KMS-11 (cell line): ENCODE measurements at regions not wholly inside any gene's neighbourhood (a gene's known extent, or its start where the extent isn't known, plus 50 kb on each side); places are given as distances from the start of the nearest gene placed in this dataset.

Source experiments
- H2AFZ ChIP-seq: fragments of 200-600 bp; sonication (generic); 2 replicates; pipeline ENCODE4 v1.6.1; 2016; ENCODE audit warnings: antibody characterized with exemption, mixed run types, low read depth
- H3K27ac ChIP-seq: fragments of 200-600 bp; sonication (generic); 2 replicates; pipeline ENCODE4 v1.6.1; 2016; ENCODE audit warnings: mild to moderate bottlenecking, mixed run types
- H3K27me3 ChIP-seq: fragments of 200-600 bp; sonication (generic); 2 replicates; pipeline ENCODE4 v1.6.1; 2017; ENCODE audit warnings: mild to moderate bottlenecking, low read depth, mixed run types, moderate library complexity; ENCODE audit not compliant: insufficient read depth
- H3K36me3 ChIP-seq: fragments of 200-600 bp; sonication (generic); 2 replicates; pipeline ENCODE4 v1.6.1; 2017; ENCODE audit warnings: mild to moderate bottlenecking, mixed run types; ENCODE audit not compliant: insufficient read depth
- H3K4me1 ChIP-seq: fragments of 200-600 bp; sonication (generic); 2 replicates; pipeline ENCODE4 v1.6.1; 2016; ENCODE audit warnings: mild to moderate bottlenecking, low read depth, mixed run types; ENCODE audit not compliant: poor library complexity, severe bottlenecking
- H3K4me2 ChIP-seq: fragments of 200-600 bp; sonication (generic); 2 replicates; pipeline ENCODE4 v1.7.0; 2016; ENCODE audit warnings: mild to moderate bottlenecking, mixed run types
- H3K4me3 ChIP-seq: fragments of 200-600 bp; sonication (generic); IDR thresholded peaks from 2 replicates; pipeline ENCODE4 v1.6.1; 2017; ENCODE audit warnings: low read depth, low read length, mixed read lengths; ENCODE audit not compliant: insufficient read depth
- H3K79me2 ChIP-seq: fragments of 200-600 bp; sonication (generic); 2 replicates; pipeline ENCODE4 v1.6.1; 2016; ENCODE audit warnings: low read depth, mixed run types; ENCODE audit not compliant: insufficient read depth
- H3K9ac ChIP-seq: fragments of 200-600 bp; sonication (generic); 2 replicates; pipeline ENCODE4 v1.6.1; 2016; ENCODE audit warnings: mild to moderate bottlenecking, mixed run types
- H4K20me1 ChIP-seq: fragments of 200-600 bp; sonication (generic); 2 replicates; pipeline ENCODE4 v1.6.1; 2016; ENCODE audit warnings: mild to moderate bottlenecking, mixed run types; ENCODE audit not compliant: insufficient read depth
- CTCF ChIP-seq: fragments of 200-600 bp; sonication (generic); conservative IDR thresholded peaks from 2 replicates; pipeline ENCODE4 v1.6.1; 2017; ENCODE audit warnings: low read depth, mild to moderate bottlenecking, antibody characterized with exemption, low read length, moderate library complexity, mixed read lengths

GRCh38 chr5:67380431-67380830 lies 183.8 kb upstream of the CD180 start:
- Histone ChIP-seq H3K4me2 (no peak overlapping the region), H3K4me1 (no peaks in the 10 kb centered on the region), H3K9ac (no peak overlapping the region), H2AFZ (no peak overlapping the region), H3K27ac (no peak overlapping the region), H3K4me3 (no peak overlapping the region), H4K20me1 (no peaks in the 10 kb centered on the region), H3K79me2 (no peaks in the 10 kb centered on the region), H3K36me3 (no peaks in the 10 kb centered on the region), H3K27me3 (no peaks in the 10 kb centered on the region)
- no peak for TF ChIP-seq CTCF

- H4K20me1 ChIP-seq, result no peaks in the 10 kb centered on the region
- no peak overlapping the region for H3K9ac ChIP-seq
- no peaks in the 10 kb centered on the region for H3K79me2 ChIP-seq
- no peaks in the 10 kb centered on the region for H3K4me1 ChIP-seq
- no peak overlapping the region for H3K4me2 ChIP-seq
- H3K27me3 ChIP-seq, result no peaks in the 10 kb centered on the region
- H3K27ac ChIP-seq, result no peak overlapping the region
- H3K4me3 ChIP-seq, result no peak overlapping the region
- no peak for TF ChIP-seq CTCF
- H3K36me3 ChIP-seq, result no peaks in the 10 kb centered on the region
- no peak overlapping the region for H2AFZ ChIP-seq
Observed at GRCh38 chr5:67379753-67380152, 183.2 kb upstream of the CD180 start.

GRCh38 chr5:67378256-67378655 lies 181.7 kb upstream of the CD180 start:
- no peaks in the 10 kb centered on the region for H3K4me1 ChIP-seq
- H3K27ac ChIP-seq, result no peak overlapping the region
- H3K27me3 ChIP-seq, result no peaks in the 10 kb centered on the region
- TF ChIP-seq CTCF, result no peak
- no peaks in the 10 kb centered on the region for H3K36me3 ChIP-seq
- H3K79me2 ChIP-seq, result no peaks in the 10 kb centered on the region
- no peak overlapping the region for H3K9ac ChIP-seq
- H2AFZ ChIP-seq, result no peak overlapping the region
- no peak overlapping the region for H3K4me2 ChIP-seq
- no peak overlapping the region for H3K4me3 ChIP-seq
- no peaks in the 10 kb centered on the region for H4K20me1 ChIP-seq

GRCh38 chr5:67377631-67378030 lies 181.0 kb upstream of the CD180 start:
- Histone ChIP-seq H3K36me3 (no peaks in the 10 kb centered on the region), H3K27me3 (no peaks in the 10 kb centered on the region), H2AFZ (no peak overlapping the region), H3K9ac (no peak overlapping the region), H3K4me2 (no peak overlapping the region), H4K20me1 (no peaks in the 10 kb centered on the region), H3K27ac (no peak overlapping the region), H3K4me1 (no peaks in the 10 kb centered on the region), H3K4me3 (no peak overlapping the region), H3K79me2 (no peaks in the 10 kb centered on the region)
- TF ChIP-seq CTCF, result no peak

- Histone ChIP-seq H3K9ac (no peak overlapping the region), H3K27ac (no peak overlapping the region), H2AFZ (no peak overlapping the region), H3K36me3 (no peaks in the 10 kb centered on the region), H3K4me2 (no peak overlapping the region), H3K4me3 (no peak overlapping the region), H4K20me1 (no peaks in the 10 kb centered on the region), H3K4me1 (no peaks in the 10 kb centered on the region), H3K27me3 (no peaks in the 10 kb centered on the region), H3K79me2 (no peaks in the 10 kb centered on the region)
- no peak; the same call in 1 of the 2 replicates for TF ChIP-seq CTCF
Observed at GRCh38 chr5:67375606-67376005, 179.0 kb upstream of the CD180 start.
